ENCODE measurements at regions not wholly inside any gene's neighbourhood (a gene's known extent, or its start where the extent isn't known, plus 50 kb on each side); places are given as distances from the start of the nearest gene placed in this dataset.

DNA sequence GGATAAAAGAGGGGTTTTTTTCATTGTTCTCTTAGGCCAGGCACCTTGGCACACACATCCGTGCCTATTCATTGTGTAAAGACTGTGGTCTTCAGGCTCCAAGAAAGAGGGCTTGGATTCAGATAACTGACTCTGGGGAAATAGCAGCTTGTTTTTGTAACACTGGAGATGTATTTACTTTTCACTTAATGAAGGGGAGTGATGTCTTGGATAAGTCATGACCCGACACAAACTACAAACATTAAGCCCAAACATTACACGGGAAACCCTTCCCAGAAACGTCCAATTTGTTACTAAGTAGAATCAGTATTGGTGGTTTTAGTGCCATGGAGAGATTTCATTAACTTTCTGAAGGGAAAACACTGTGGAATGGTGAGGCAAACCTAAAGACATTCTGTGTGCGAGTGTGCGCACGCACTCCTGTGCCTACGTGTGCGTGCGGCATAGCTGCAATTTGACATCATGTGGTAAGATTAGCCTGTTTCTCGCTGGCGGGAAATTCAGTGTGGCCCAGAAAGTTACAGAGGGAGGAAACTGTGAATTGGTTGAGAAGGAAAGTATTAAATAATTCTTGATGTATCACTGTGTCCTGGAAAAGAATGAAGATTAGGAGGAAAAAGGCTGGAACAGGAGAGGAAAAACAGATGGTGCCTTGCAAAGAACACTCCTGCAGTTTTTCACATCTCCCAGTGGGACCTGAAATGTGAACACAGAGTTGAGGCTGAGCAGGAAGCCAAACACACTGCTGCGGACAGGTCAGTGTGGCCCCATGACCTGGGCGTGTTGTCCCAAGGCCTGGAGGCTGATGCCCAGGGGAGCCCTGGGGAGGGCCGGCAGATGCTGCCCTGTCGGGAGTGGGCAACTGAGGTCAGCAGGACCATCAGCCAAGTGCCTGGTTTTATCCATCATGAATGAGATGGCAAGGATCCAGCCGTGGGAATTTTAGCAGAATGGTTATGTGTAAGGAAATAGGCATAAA is 108.5 kb downstream of the GAS1 start:
- no peaks in the 10 kb centered on the region for H4K20me1 ChIP-seq (ENCODE audit: insufficient read depth)
- H2AFZ ChIP-seq: no peak overlapping the region
- ChIA-PET CTCF (no interaction called here), POLR2A (ENCODE audit: unreplicated experiment) (no interaction called here)
- H3K4me3 ChIP-seq: no peak overlapping the region
- H3K9me2 ChIP-seq (ENCODE audit: insufficient read depth): no peaks in the 10 kb centered on the region
- no peak for TF ChIP-seq EZH2 (IDR thresholded peaks at IDR 0.05; ENCODE audit: low read depth)
- no peak for TF ChIP-seq CTCF (conservative IDR thresholded peaks at IDR 0.05)
- no peak for DNase-seq
- H3K27ac ChIP-seq: no peak overlapping the region
- H3K9me3 ChIP-seq (ENCODE audit: insufficient read depth, low read depth): no peaks in the 10 kb centered on the region
- no peaks in the 10 kb centered on the region for H3K27me3 ChIP-seq (ENCODE audit: insufficient read depth, low read depth)
- H3F3A ChIP-seq (ENCODE audit: insufficient read depth, low read depth): no peaks in the 10 kb centered on the region
- intact Hi-C loops (cut with micrococcal nuclease; ENCODE audit: unreplicated experiment): no loop called here
- H3K4me2 ChIP-seq: no peak overlapping the region
- H3K36me3 ChIP-seq (ENCODE audit: low read depth): no peaks in the 10 kb centered on the region
- no peaks in the 10 kb centered on the region for H3K79me2 ChIP-seq (ENCODE audit: low read depth)
- no TSS peak for BruUV-seq (replicated peaks)
- H3K4me1 ChIP-seq (replicated peaks; ENCODE audit: insufficient read depth): no peaks in the 10 kb centered on the region

DNA sequence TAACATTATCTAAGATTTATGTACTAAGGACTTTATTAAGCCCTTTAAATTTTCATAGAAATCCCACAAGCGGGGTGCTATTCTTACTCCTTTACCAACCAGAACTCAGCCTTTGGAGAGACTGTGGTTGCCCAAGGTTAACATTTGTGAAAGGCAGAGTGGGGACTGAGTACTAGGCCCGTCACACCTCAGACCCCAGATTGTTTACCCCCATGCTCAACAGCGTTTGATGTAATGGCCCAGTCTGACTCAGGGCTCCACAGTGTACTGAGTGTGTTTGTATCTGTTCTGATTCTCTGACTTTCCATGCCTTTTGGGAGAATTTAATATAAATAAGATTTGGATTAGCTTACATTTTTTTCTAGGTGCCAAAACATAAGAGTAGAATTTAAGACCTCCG is 110.0 kb downstream of the GAS1 start:
- H3K9me2 ChIP-seq (ENCODE audit: insufficient read depth): no peaks in the 10 kb centered on the region; the same call in 1 of the 2 replicates
- no peaks in the 10 kb centered on the region for H3K36me3 ChIP-seq (ENCODE audit: low read depth)
- no peaks in the 10 kb centered on the region for H4K20me1 ChIP-seq (ENCODE audit: insufficient read depth)
- no peaks in the 10 kb centered on the region for H3K79me2 ChIP-seq (ENCODE audit: low read depth)
- TF ChIP-seq EZH2 (IDR thresholded peaks at IDR 0.05; ENCODE audit: low read depth): no peak
- TF ChIP-seq CTCF (conservative IDR thresholded peaks at IDR 0.05): no peak
- CTCF ChIA-PET: no interaction called here
- H3K9me3 ChIP-seq (ENCODE audit: insufficient read depth, low read depth): no peaks in the 10 kb centered on the region
- H3K4me2 ChIP-seq: no peak overlapping the region
- POLR2A ChIA-PET (ENCODE audit: unreplicated experiment): no interaction called here
- intact Hi-C loops (cut with micrococcal nuclease; ENCODE audit: unreplicated experiment): no loop called here
- H3F3A ChIP-seq (ENCODE audit: insufficient read depth, low read depth): no peaks in the 10 kb centered on the region
- no peaks in the 10 kb centered on the region for H3K4me1 ChIP-seq (replicated peaks; ENCODE audit: insufficient read depth)
- no peak overlapping the region for H3K4me3 ChIP-seq
- no peak for DNase-seq
- no peak overlapping the region for H2AFZ ChIP-seq
- no TSS peak for BruUV-seq (replicated peaks)
- no peaks in the 10 kb centered on the region for H3K27me3 ChIP-seq (ENCODE audit: insufficient read depth, low read depth)
- H3K27ac ChIP-seq: no peak overlapping the region

DNA sequence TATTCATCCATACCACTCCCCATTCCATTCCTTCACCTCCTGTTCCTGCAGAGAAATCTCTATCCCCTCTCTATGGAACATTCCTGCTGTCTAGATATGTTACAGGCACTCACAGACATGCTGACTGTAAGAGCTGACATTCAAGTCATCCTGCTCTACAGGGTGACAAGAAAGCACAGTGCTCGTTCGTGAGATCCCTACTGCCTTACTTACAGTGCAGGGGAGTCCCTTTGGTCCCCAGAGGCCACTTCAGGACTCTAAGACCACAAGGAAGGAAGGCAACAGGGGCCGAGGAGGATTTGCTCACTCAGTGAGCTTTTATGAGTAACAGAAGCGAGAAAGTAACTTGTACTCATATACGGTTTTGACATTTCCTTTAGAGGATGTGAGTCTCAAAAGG is 110.5 kb downstream of the GAS1 start:
- ChIA-PET CTCF (no interaction called here), POLR2A (ENCODE audit: unreplicated experiment) (no interaction called here)
- Histone ChIP-seq H3K36me3 (ENCODE audit: low read depth) (no peaks in the 10 kb centered on the region), H3K79me2 (ENCODE audit: low read depth) (no peaks in the 10 kb centered on the region), H3K27ac (no peak overlapping the region), H3K27me3 (ENCODE audit: insufficient read depth, low read depth) (no peaks in the 10 kb centered on the region), H3F3A (ENCODE audit: insufficient read depth, low read depth) (no peaks in the 10 kb centered on the region), H3K4me3 (no peak overlapping the region), H3K4me2 (no peak overlapping the region), H3K9me2 (ENCODE audit: insufficient read depth) (no peaks in the 10 kb centered on the region; the same call in 1 of the 2 replicates), H4K20me1 (ENCODE audit: insufficient read depth) (no peaks in the 10 kb centered on the region), H2AFZ (no peak overlapping the region), H3K4me1 (replicated peaks; ENCODE audit: insufficient read depth) (no peaks in the 10 kb centered on the region), H3K9me3 (ENCODE audit: insufficient read depth, low read depth) (no peaks in the 10 kb centered on the region)
- no peak for DNase-seq
- TF ChIP-seq EZH2 (IDR thresholded peaks at IDR 0.05; ENCODE audit: low read depth) (no peak), CTCF (conservative IDR thresholded peaks at IDR 0.05) (no peak)
- intact Hi-C loops (cut with micrococcal nuclease; ENCODE audit: unreplicated experiment): no loop called here
- BruUV-seq (replicated peaks): no TSS peak

All from PC-9 (cell line).